ENCODE measurements at regions not wholly inside any gene's neighbourhood (a gene's known extent, or its start where the extent isn't known, plus 50 kb on each side); places are given as distances from the start of the nearest gene placed in this dataset.

DNA sequence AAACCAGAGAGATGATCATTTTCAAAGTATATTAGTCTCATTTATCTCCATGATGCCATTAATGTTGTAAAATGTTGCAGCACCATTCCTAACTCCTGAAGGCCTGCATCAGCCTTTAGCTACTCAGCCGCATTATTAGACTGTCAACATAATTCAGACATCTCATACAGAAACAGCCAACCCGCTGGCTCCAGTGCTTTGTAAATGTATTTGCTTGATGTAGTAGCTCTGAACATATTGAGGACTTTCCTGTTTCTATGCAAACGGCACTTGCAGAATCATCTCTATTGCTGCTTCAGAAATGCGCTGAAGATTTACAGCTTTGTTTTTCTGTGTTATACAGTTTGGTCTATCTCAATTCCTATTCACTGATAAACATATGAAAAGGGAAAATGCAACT is 372.2 kb downstream of the DSEL start:
- TF ChIP-seq, protein P1, sequence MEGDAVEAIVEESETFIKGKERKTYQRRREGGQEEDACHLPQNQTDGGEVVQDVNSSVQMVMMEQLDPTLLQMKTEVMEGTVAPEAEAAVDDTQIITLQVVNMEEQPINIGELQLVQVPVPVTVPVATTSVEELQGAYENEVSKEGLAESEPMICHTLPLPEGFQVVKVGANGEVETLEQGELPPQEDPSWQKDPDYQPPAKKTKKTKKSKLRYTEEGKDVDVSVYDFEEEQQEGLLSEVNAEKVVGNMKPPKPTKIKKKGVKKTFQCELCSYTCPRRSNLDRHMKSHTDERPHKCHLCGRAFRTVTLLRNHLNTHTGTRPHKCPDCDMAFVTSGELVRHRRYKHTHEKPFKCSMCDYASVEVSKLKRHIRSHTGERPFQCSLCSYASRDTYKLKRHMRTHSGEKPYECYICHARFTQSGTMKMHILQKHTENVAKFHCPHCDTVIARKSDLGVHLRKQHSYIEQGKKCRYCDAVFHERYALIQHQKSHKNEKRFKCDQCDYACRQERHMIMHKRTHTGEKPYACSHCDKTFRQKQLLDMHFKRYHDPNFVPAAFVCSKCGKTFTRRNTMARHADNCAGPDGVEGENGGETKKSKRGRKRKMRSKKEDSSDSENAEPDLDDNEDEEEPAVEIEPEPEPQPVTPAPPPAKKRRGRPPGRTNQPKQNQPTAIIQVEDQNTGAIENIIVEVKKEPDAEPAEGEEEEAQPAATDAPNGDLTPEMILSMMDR (IDR thresholded peaks at IDR 0.05; ENCODE audit: insufficient read depth, low read length, missing control alignments): no peak
- no peak for DNase-seq (ENCODE audit: low read depth, low spot score)
- no peak overlapping the region for H3K4me3 ChIP-seq (ENCODE audit: low read depth, low read length)
- ChIA-PET POLR2A (no interaction called here), CTCF (interaction anchor here (1.6 kb wide), 1 partner anchor 40 kb away, joined by 5 read pairs; no protein-coding TSS in a partner anchor)

DNA sequence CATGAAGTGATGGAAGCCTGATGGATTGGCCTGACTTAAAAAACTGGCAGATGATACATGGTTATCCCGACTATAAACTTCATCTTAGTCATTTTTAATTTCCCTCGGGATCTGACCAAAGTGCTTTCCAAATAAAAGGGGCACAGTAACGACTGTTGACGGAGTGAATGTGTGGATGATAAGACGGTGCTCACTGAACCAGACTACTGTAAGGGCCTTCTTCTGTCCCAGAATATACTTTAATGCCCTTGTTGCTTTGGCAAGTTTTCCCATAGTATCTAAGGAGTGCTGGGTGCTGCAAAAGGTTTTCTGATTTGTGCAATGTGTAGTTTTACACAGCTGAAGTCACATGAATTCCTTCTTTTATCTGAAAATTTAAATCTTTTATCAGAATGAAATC is 373.5 kb downstream of the DSEL start:
- ChIA-PET CTCF (no interaction called here), POLR2A (no interaction called here)
- no peak overlapping the region for H3K4me3 ChIP-seq (ENCODE audit: low read depth, low read length)
- TF ChIP-seq, protein P1 (IDR thresholded peaks at IDR 0.05; ENCODE audit: insufficient read depth, low read length, missing control alignments): no peak
- no peak for DNase-seq (ENCODE audit: low read depth, low spot score)

DNA sequence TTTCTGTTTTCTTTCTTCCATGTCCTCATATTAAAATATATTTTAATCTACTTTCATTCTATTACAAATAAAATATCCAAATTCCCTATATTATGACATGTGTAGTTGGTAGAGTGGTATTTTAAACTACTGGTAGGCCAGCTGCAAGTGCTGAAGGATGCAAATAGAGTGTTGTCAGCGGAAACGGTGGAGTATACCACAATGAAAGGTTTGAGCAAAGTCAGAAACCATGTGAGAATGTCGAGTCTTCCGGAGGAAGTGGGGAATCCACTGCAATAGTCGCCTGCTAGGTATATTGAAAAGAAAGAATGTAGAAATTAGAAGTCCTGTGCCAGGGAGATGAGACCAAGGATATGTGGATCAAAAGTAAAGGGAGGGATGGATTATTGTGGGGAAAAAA is 373.9 kb downstream of the DSEL start:
- ChIA-PET POLR2A (no interaction called here), CTCF (no interaction called here)
- no peak overlapping the region for H3K4me3 ChIP-seq (ENCODE audit: low read depth, low read length)
- DNase-seq (ENCODE audit: low read depth, low spot score): no peak
- TF ChIP-seq, protein P1 (IDR thresholded peaks at IDR 0.05; ENCODE audit: insufficient read depth, low read length, missing control alignments): no peak

DNA sequence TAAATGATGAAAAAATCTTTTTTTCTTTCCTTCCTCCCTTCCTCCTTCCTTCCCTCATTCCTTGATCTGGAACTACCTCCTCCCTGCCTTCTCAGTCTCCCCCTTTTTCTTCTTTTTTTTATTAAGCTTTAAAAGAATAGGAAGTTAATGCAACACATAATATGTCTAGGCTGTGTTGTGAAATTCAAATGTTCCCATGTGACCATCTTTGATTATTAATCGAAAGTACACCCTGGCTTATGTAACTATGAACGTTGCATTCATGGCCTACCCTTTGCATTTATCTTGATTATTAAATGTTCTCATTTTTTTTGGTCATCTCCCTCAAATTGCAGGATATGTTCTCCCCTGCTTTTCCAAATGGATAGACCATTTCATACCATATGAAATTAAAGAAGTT is 376.0 kb downstream of the DSEL start:
- DNase-seq (ENCODE audit: low read depth, low spot score): no peak
- CTCF ChIA-PET: no interaction called here
- POLR2A ChIA-PET: no interaction called here
- TF ChIP-seq, protein P1 (IDR thresholded peaks at IDR 0.05; ENCODE audit: insufficient read depth, low read length, missing control alignments): no peak
- H3K4me3 ChIP-seq (ENCODE audit: low read depth, low read length): no peak overlapping the region

DNA sequence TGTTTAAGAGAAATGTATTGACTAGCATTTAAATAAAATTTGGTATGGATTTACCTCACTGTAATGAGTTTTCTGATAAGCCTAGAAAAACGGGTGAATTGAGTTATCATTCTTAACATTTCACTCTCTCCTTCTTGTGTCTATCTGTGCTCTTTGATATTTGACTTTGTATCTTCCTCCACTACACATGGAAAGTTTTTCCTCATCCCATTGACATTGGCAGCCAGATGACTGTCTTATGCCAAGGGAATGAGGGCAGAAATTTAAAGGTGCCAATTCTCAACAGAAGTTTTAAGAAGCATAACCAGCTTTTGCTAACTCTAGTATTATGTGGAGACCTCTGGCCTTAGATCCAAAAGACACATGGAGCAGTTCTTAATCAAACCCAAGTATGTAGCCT is 376.6 kb downstream of the DSEL start:
- no peak for DNase-seq (ENCODE audit: low read depth, low spot score)
- POLR2A ChIA-PET: no interaction called here
- CTCF ChIA-PET: no interaction called here
- TF ChIP-seq, protein P1 (IDR thresholded peaks at IDR 0.05; ENCODE audit: insufficient read depth, low read length, missing control alignments): no peak
- no peak overlapping the region for H3K4me3 ChIP-seq (ENCODE audit: low read depth, low read length)

DNA sequence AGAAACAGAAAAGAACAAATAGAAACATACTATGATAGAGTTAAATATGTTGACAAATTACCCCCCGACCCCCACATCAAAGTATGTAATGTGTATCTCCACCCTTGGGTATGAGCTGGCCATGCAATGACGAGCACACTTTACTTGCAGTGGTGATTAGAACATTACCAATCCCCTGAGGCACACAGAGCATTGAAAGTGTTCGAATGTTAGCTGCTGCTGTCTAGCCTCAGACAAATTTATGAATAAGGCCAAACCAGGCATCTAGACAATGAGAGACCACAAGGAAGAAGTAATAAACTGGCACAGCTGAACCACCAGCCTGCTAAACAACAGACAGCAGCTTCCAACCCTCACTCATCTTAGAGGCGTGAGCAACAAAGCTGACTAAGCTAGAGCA is 380.5 kb downstream of the DSEL start:
- POLR2A ChIA-PET: no interaction called here
- CTCF ChIA-PET: no interaction called here
- TF ChIP-seq, protein P1 (IDR thresholded peaks at IDR 0.05; ENCODE audit: insufficient read depth, low read length, missing control alignments): no peak
- no peak overlapping the region for H3K4me3 ChIP-seq (ENCODE audit: low read depth, low read length)
- no peak for DNase-seq (ENCODE audit: low read depth, low spot score)
